ENCODE measurements at regions not wholly inside any gene's neighbourhood (a gene's known extent, or its start where the extent isn't known, plus 50 kb on each side); places are given as distances from the start of the nearest gene placed in this dataset.

DNA sequence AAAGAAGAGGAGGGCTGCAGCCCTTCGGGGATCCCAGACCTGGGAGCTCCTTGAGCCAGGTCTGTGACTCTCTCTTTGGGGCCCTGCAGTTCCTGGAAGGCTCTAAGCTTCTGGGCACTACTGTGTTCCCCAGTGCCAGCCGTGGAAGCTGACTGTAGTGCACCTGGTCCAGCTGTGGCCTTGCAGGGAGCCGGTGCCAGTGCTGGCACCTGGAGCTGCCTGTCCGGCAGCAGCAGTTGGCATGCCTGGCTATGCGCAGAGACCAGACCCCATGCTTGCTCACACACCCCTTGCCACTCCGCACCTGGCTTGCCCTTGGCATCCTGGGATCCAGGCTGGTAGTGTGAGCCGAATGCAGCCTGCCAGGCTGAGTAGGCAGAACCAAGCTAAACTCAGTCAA lies 91.0 kb upstream of the PUM3 start:
- DNase-seq (no peak), ATAC-seq (no peak)
- intact Hi-C loops (cut with DNase I), result no loop called here
- Histone ChIP-seq H3K4me3 (no peak overlapping the region), H3K4me1 (no peaks in the 10 kb centered on the region), H3K36me3 (ENCODE audit: insufficient read depth in 1 of 2, low read depth in 1 of 2) (no peaks in the 10 kb centered on the region), H3K27me3 (ENCODE audit: insufficient read depth in 3 of 3, low read length in 2 of 3) (peaks cover 0 to 2% (median 0%) of the 10 kb centered on the region in 3 donors), H3K9me3 (no peaks in the 10 kb centered on the region), H3K27ac (no peak overlapping the region)
- 37 to 47% (median 37%) methylated on average over 7 of the region's 7 CpGs for WGBS, 3 donors
- TF ChIP-seq, protein P1, sequence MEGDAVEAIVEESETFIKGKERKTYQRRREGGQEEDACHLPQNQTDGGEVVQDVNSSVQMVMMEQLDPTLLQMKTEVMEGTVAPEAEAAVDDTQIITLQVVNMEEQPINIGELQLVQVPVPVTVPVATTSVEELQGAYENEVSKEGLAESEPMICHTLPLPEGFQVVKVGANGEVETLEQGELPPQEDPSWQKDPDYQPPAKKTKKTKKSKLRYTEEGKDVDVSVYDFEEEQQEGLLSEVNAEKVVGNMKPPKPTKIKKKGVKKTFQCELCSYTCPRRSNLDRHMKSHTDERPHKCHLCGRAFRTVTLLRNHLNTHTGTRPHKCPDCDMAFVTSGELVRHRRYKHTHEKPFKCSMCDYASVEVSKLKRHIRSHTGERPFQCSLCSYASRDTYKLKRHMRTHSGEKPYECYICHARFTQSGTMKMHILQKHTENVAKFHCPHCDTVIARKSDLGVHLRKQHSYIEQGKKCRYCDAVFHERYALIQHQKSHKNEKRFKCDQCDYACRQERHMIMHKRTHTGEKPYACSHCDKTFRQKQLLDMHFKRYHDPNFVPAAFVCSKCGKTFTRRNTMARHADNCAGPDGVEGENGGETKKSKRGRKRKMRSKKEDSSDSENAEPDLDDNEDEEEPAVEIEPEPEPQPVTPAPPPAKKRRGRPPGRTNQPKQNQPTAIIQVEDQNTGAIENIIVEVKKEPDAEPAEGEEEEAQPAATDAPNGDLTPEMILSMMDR (IDR thresholded peaks at IDR 0.05), result no peak

DNA sequence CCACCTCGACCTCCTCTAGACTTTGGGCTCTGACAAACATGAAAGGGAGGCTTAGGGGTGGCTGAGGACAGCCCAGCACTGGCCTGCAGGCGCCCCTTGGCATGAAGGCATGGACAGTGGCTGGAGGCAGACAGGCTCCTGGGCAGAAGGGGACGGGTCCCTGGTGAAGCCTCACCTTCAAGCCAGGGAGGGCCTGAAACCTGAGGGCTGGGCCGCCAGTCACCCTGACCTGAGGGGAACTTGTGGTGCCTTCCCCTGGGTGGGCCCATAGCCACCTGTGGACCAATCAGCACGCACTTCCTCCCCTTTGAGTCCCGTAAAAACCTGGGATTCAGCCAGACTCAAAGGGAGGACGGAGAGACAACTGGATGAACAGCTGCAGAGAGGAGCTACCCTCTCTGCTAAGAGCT lies 90.4 kb upstream of the PUM3 start:
- TF ChIP-seq, protein P1 (IDR thresholded peaks at IDR 0.05), result no peak
- intact Hi-C loops (cut with DNase I), result no loop called here
- ATAC-seq (no peak), DNase-seq (peak in 1 of 2 donors; percentile 10)
- Histone ChIP-seq H3K36me3 (ENCODE audit: insufficient read depth in 1 of 2, low read depth in 1 of 2) (no peaks in the 10 kb centered on the region), H3K27ac (no peak overlapping the region), H3K27me3 (ENCODE audit: insufficient read depth in 3 of 3, low read length in 2 of 3) (peaks cover 0 to 2% (median 0%) of the 10 kb centered on the region in 3 donors), H3K4me1 (no peaks in the 10 kb centered on the region), H3K9me3 (no peaks in the 10 kb centered on the region), H3K4me3 (no peak overlapping the region)
- WGBS, 3 donors, result 50 to 65% (median 55%) methylated on average over 7 of the region's 7 CpGs

DNA sequence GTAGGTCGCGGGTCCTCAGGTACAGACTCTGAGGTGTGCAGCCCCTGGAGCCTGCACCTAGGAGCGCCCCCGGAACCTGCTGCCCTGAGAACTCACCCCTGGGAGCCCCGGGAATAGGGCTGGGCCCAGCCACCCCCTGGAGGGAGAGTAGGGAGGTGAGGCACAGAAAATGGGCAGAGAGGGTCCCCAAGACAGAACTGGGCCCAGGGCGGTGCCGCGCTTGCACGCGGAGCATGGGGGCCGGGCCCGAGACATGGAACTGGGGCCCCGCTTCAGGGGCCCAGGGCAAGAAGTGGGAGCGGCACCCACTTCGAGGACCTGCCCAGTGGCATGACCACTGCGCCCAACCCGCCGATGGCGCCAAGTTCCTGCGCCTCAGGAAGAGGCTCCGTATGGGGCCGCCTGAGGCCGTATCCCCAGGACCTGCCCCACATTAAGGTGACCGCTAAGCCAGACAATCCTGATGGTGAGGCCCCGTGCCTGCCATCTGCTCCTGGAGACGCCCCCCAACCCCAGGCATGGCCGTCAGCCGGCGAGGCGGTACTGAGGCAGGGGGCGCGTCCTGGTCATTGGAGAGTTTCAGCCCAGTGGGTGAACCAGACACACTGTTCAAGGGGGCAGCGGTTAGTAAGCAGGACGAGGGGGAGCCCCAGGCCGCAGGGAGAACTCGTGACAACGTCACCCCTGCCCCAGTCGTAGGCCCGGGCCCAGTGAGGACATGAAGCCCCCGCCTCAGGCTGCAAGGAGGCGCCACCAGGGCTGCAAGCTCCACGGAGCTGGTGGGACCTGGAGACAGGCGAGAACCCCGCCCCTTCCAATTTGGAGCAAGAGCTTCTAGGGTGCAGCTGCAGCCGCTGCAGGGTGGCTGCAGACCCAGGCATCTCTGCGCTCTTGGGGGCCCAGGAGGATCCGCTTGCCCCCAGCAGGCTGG lies 89.5 kb upstream of the PUM3 start:
- 94 to 97% (median 95%) methylated on average over 41 to 47 of the region's 47 CpGs for WGBS, 3 donors
- ATAC-seq (no peak), DNase-seq (peak in 1 of 2 donors; percentile 9)
- no peaks in the 10 kb centered on the region for H3K36me3 ChIP-seq (ENCODE audit: insufficient read depth in 1 of 2, low read depth in 1 of 2)
- no peak overlapping the region for H3K4me3 ChIP-seq
- peaks cover 0 to 2% (median 0%) of the 10 kb centered on the region in 3 donors for H3K27me3 ChIP-seq (ENCODE audit: insufficient read depth in 3 of 3, low read length in 2 of 3)
- no peaks in the 10 kb centered on the region for H3K4me1 ChIP-seq
- H3K9me3 ChIP-seq, result no peaks in the 10 kb centered on the region
- intact Hi-C loops (cut with DNase I), result no loop called here
- H3K27ac ChIP-seq, result no peak overlapping the region
- TF ChIP-seq, protein P1 (IDR thresholded peaks at IDR 0.05), result no peak

GRCh38 chr9:2928411-2928810 lies 84.5 kb upstream of the PUM3 start:
- Histone ChIP-seq H3K4me3 (no peak overlapping the region), H3K36me3 (ENCODE audit: insufficient read depth in 1 of 2, low read depth in 1 of 2) (no peaks in the 10 kb centered on the region), H3K4me1 (no peaks in the 10 kb centered on the region), H3K9me3 (no peaks in the 10 kb centered on the region), H3K27ac (no peak overlapping the region), H3K27me3 (ENCODE audit: insufficient read depth in 3 of 3, low read length in 2 of 3) (no peaks in the 10 kb centered on the region)
- 40 to 51% (median 45%) methylated on average over 3 of the region's 3 CpGs for WGBS, 3 donors
- intact Hi-C loops (cut with DNase I), result no loop called here
- ATAC-seq, result no peak
- TF ChIP-seq, protein P1 (IDR thresholded peaks at IDR 0.05), result no peak
- no peak for DNase-seq
